ENCODE measurements at regions not wholly inside any gene's neighbourhood (a gene's known extent, or its start where the extent isn't known, plus 50 kb on each side); places are given as distances from the start of the nearest gene placed in this dataset.

- POLR2A ChIA-PET, result no interaction called here
- no peak overlapping the region for H3K4me3 ChIP-seq
- TF ChIP-seq JUN (IDR thresholded peaks at IDR 0.05) (no peak), BHLHE40 (IDR thresholded peaks at IDR 0.05; ENCODE audit: low read depth, low read length) (no peak), KDM1A (IDR thresholded peaks at IDR 0.05; ENCODE audit: low read depth) (no peak), ATOH8 (CRISPR knock-in tag; IDR thresholded peaks at IDR 0.05; ENCODE audit: low read depth) (no peak), NPAS2 (CRISPR knock-in tag; IDR thresholded peaks at IDR 0.05; ENCODE audit: borderline replicate concordance) (no peak), POLR2A (IDR thresholded peaks at IDR 0.05; ENCODE audit: low read length) (no peak), RNF2 (IDR thresholded peaks at IDR 0.05; ENCODE audit: borderline replicate concordance, low read depth) (no peak), CBX8 (IDR thresholded peaks at IDR 0.05) (no peak), ELK1 (IDR thresholded peaks at IDR 0.05; ENCODE audit: low read depth, low read length) (no peak), HDAC2 (IDR thresholded peaks at IDR 0.05) (no peak), EHF (CRISPR knock-in tag; IDR thresholded peaks at IDR 0.05) (no peak), JUNB (IDR thresholded peaks at IDR 0.05) (no peak), RARB (CRISPR knock-in tag; IDR thresholded peaks at IDR 0.05) (no peak), MAZ (IDR thresholded peaks at IDR 0.05; ENCODE audit: borderline replicate concordance, low read depth, low read length) (no peak), GATA3 (IDR thresholded peaks at IDR 0.05; ENCODE audit: borderline replicate concordance) (no peak), TP53 (CRISPR knock-in tag; IDR thresholded peaks at IDR 0.05) (no peak), NFE2L2 (conservative IDR thresholded peaks at IDR 0.05; ENCODE audit: low read length) (no peak), E2F6 (IDR thresholded peaks at IDR 0.05; ENCODE audit: borderline replicate concordance, low read depth) (no peak)
- FAIRE-seq, result no peak
- H3K9me3 ChIP-seq, result no peaks in the 10 kb centered on the region
- H3K4me1 ChIP-seq, result no peaks in the 10 kb centered on the region
- CTCF ChIA-PET, result interaction anchor here (0.9 to 1.3 kb wide), 2 partner anchors 8 to 11 kb away, joined by 3 read pairs; no protein-coding TSS in a partner anchor
- ATAC-seq, result no peak
- no peak for DNase-seq (ENCODE audit: low read depth in 1 of 2, low spot score in 1 of 2)
- 59% methylated on average over 2 of the region's 2 CpGs for whole genome bisulfite sequencing (ENCODE audit: missing lambda C conversion rate)
- no peak overlapping the region for H3K27ac ChIP-seq
- H3K4me2 ChIP-seq, result no peak overlapping the region
These were observed 231.1 kb upstream of the MDFIC2 start for GRCh38 chr3:70543493-70543892.

- FAIRE-seq, result no peak
- CTCF ChIA-PET, result interaction anchor here (1.0 to 1.9 kb wide), 2 partner anchors 11 to 13 kb away, joined by 3 to 4 read pairs; no protein-coding TSS in a partner anchor
- TF ChIP-seq RCOR1 (IDR thresholded peaks at IDR 0.05; ENCODE audit: low read depth, low read length) (no peak), GATA3 (IDR thresholded peaks at IDR 0.05; ENCODE audit: borderline replicate concordance) (no peak), ZSCAN20 (CRISPR knock-in tag; IDR thresholded peaks at IDR 0.05) (no peak), FOSB (CRISPR knock-in tag; IDR thresholded peaks at IDR 0.05) (no peak), HEYL (CRISPR knock-in tag; IDR thresholded peaks at IDR 0.05) (no peak), EHF (CRISPR knock-in tag; IDR thresholded peaks at IDR 0.05) (no peak), HOXB5 (CRISPR knock-in tag; IDR thresholded peaks at IDR 0.05) (no peak), MYC (IDR thresholded peaks at IDR 0.05; ENCODE audit: borderline replicate concordance, low read length) (no peak), FOXS1 (CRISPR knock-in tag; IDR thresholded peaks at IDR 0.05) (no peak), CBX8 (IDR thresholded peaks at IDR 0.05) (no peak), TP53 (CRISPR knock-in tag; IDR thresholded peaks at IDR 0.05) (no peak), ATOH8 (CRISPR knock-in tag; IDR thresholded peaks at IDR 0.05; ENCODE audit: low read depth) (no peak), BHLHE40 (IDR thresholded peaks at IDR 0.05; ENCODE audit: low read depth, low read length) (no peak), EHMT2 (IDR thresholded peaks at IDR 0.05; ENCODE audit: low read depth) (no peak), JUN (IDR thresholded peaks at IDR 0.05) (no peak), HES2 (IDR thresholded peaks at IDR 0.05) (no peak), KDM5A (IDR thresholded peaks at IDR 0.05) (no peak)
- DNase-seq (ENCODE audit: low read depth in 1 of 2, low spot score in 1 of 2), result peak in 1 of 2 experiments; percentile 17
- H3K4me3 ChIP-seq, result no peak overlapping the region
- no peak overlapping the region for H3K27ac ChIP-seq
- no peaks in the 10 kb centered on the region for H3K9me3 ChIP-seq
- no peaks in the 10 kb centered on the region for H3K4me1 ChIP-seq
- WGBS (ENCODE audit: missing lambda C conversion rate), result 44% methylated on average over 2 of the region's 2 CpGs
- no peak overlapping the region for H3K4me2 ChIP-seq
- no peak for ATAC-seq
- POLR2A ChIA-PET, result no interaction called here
These were observed 227.5 kb upstream of the MDFIC2 start for GRCh38 chr3:70539908-70540307.

All from A549 (cell line).